ENCODE measurements at regions not wholly inside any gene's neighbourhood (a gene's known extent, or its start where the extent isn't known, plus 50 kb on each side); places are given as distances from the start of the nearest gene placed in this dataset.

DNA sequence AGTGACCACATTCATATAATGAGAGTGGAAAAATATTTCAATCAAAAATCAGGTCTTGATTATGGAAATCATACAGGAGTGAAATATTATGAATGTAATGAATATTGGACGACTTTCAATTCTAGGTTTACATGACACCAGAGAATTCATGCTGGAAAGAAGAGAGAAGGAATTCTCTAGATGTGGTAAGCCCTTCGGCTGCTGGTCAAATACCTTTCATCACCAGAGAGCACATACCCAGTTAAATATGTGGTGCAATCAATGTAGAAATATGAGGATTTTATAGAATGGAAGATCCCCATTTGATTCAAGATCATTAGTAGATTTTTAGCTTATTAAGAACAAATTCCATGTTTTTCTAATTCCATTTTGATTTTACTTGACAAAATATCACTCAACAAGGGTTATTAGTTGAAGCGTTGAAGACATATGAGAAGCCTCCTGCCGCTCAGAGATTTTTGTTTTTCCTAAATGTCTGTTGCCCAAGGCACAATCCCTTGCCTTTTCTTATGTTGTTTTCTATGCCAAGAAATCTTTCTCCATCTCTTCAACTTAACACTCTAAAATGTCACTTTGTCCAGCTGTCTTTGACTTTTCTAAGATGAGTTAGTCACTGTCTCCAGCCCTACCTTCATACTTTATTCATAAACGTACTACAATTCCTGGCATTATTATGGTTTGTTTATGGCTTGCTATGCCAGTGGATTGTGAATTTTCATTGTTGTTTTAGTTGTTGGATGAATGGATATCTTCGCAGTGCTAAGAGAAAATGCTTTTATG, 72.8 kb upstream of the ZDHHC17 start:
- no peaks in the 10 kb centered on the region for H3K36me3 ChIP-seq (ENCODE audit: control insufficient read depth in 3 of 3, insufficient read depth in 2 of 3, low read depth in 1 of 3, low read length in 3 of 3)
- DNase-seq: no peak
- H3K4me3 ChIP-seq (ENCODE audit: low read depth in 1 of 3, low read length in 3 of 3): no peak overlapping the region
- no peaks in the 10 kb centered on the region for H3K27me3 ChIP-seq (ENCODE audit: control insufficient read depth in 3 of 3, insufficient read depth in 3 of 3, low read length in 3 of 3)
- no peak overlapping the region for H3K27ac ChIP-seq (ENCODE audit: low read depth in 1 of 3, low read length in 2 of 3)
- WGBS, 3 donors: 90 to 91% (median 90%) methylated on average over 6 of the region's 6 CpGs
- no peaks in the 10 kb centered on the region for H3K9me3 ChIP-seq (ENCODE audit: control insufficient read depth in 2 of 2, insufficient read depth in 1 of 2, low read depth in 1 of 2, low read length in 1 of 2)
- H3K4me1 ChIP-seq (ENCODE audit: control insufficient read depth in 3 of 3, insufficient read depth in 2 of 3, low read depth in 1 of 3, low read length in 2 of 3): no peaks in the 10 kb centered on the region
- no peak for FAIRE-seq

DNA sequence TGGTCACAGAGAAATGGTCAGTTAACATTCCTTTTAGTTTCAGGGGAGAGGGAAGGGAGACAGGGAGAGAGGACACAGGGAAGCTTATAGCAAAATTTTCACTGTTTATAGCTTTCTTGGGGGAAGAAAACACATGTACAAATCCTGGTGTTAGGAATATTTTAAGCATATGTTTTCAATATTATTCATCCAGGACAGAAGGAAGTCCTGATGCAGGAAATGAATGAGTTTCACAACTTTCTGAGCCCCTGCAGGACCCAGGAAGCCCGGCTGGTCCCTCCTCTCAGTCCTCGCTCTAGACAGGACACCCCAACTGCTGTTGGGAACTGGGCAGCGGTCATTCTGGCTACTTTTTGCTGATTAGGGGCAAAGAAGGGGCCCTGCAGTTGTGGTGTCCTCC, 71.1 kb upstream of the ZDHHC17 start:
- no peak for FAIRE-seq

DNA sequence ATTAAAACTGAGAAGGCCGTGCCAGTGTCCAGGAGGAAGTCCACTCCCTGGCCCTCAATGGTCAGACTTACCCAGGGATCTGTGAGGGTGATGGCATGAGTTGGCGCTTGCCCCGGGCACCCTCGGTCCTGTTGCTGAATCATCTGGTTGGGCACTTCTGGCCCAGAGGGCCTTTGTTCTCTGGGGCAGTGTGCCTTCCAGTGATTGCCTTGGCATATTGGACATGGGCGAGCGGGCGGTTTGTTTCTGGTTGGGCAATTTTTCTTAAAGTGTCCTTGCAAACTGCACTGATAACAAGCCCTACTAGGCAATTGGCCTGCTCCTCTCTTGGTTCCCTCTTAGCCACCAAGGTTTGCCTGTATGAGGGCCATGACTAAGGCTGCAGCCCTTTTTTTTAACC, 69.5 kb upstream of the ZDHHC17 start:
- DNase-seq (no peak), FAIRE-seq (no peak)
- H3K4me1 ChIP-seq (ENCODE audit: control insufficient read depth in 3 of 3, insufficient read depth in 2 of 3, low read depth in 1 of 3, low read length in 2 of 3): no peaks in the 10 kb centered on the region
- H3K27ac ChIP-seq (ENCODE audit: low read depth in 1 of 3, low read length in 2 of 3): no peak overlapping the region
- H3K36me3 ChIP-seq (ENCODE audit: control insufficient read depth in 3 of 3, insufficient read depth in 2 of 3, low read depth in 1 of 3, low read length in 3 of 3): no peaks in the 10 kb centered on the region
- H3K4me3 ChIP-seq (ENCODE audit: low read depth in 1 of 3, low read length in 3 of 3): no peak overlapping the region
- 93 to 94% (median 93%) methylated on average over 7 of the region's 7 CpGs for WGBS, 3 donors
- no peaks in the 10 kb centered on the region for H3K9me3 ChIP-seq (ENCODE audit: control insufficient read depth in 2 of 2, insufficient read depth in 1 of 2, low read depth in 1 of 2, low read length in 1 of 2)
- no peaks in the 10 kb centered on the region for H3K27me3 ChIP-seq (ENCODE audit: control insufficient read depth in 3 of 3, insufficient read depth in 3 of 3, low read length in 3 of 3)

More for the DNA sequence above, 71.1 kb upstream of the ZDHHC17 start:
- Histone ChIP-seq H3K27ac (ENCODE audit: low read depth in 1 of 3, low read length in 2 of 3) (no peak overlapping the region), H3K4me3 (ENCODE audit: low read depth in 1 of 3, low read length in 3 of 3) (no peak overlapping the region), H3K9me3 (ENCODE audit: control insufficient read depth in 2 of 2, insufficient read depth in 1 of 2, low read depth in 1 of 2, low read length in 1 of 2) (no peaks in the 10 kb centered on the region), H3K36me3 (ENCODE audit: control insufficient read depth in 3 of 3, insufficient read depth in 2 of 3, low read depth in 1 of 3, low read length in 3 of 3) (no peaks in the 10 kb centered on the region), H3K27me3 (ENCODE audit: control insufficient read depth in 3 of 3, insufficient read depth in 3 of 3, low read length in 3 of 3) (no peaks in the 10 kb centered on the region), H3K4me1 (ENCODE audit: control insufficient read depth in 3 of 3, insufficient read depth in 2 of 3, low read depth in 1 of 3, low read length in 2 of 3) (no peaks in the 10 kb centered on the region)
- no peak for DNase-seq
- WGBS, 3 donors: 72 to 81% (median 78%) methylated on average over 3 of the region's 3 CpGs

DNA sequence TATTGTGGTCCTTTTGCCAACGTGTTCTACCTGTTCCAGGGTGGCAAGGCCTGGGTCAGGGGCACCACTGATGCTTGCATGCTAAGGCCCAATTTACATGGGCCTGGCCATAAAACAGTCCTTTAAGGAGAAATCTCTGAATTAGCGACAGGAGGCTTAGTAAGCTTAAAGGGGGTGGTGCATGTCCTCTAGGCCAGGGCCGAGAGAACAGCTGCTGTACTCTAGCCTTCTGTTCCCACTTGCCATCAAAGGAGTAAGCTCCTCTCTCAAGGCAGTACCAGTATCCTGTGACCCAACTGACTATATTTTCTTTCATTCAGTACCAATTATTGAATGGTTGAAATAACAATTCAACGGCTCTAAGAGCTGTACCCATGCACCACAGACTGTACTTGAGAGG, 67.7 kb upstream of the ZDHHC17 start:
- Histone ChIP-seq H3K27ac (ENCODE audit: low read depth in 1 of 3, low read length in 2 of 3) (no peak overlapping the region), H3K4me1 (ENCODE audit: control insufficient read depth in 3 of 3, insufficient read depth in 2 of 3, low read depth in 1 of 3, low read length in 2 of 3) (no peaks in the 10 kb centered on the region), H3K9me3 (ENCODE audit: control insufficient read depth in 2 of 2, insufficient read depth in 1 of 2, low read depth in 1 of 2, low read length in 1 of 2) (no peaks in the 10 kb centered on the region), H3K27me3 (ENCODE audit: control insufficient read depth in 3 of 3, insufficient read depth in 3 of 3, low read length in 3 of 3) (no peaks in the 10 kb centered on the region), H3K36me3 (ENCODE audit: control insufficient read depth in 3 of 3, insufficient read depth in 2 of 3, low read depth in 1 of 3, low read length in 3 of 3) (no peaks in the 10 kb centered on the region), H3K4me3 (ENCODE audit: low read depth in 1 of 3, low read length in 3 of 3) (no peak overlapping the region)
- WGBS, 3 donors: 80 to 89% (median 85%) methylated on average over 4 of the region's 4 CpGs
- no peak for FAIRE-seq
- DNase-seq: no peak

DNA sequence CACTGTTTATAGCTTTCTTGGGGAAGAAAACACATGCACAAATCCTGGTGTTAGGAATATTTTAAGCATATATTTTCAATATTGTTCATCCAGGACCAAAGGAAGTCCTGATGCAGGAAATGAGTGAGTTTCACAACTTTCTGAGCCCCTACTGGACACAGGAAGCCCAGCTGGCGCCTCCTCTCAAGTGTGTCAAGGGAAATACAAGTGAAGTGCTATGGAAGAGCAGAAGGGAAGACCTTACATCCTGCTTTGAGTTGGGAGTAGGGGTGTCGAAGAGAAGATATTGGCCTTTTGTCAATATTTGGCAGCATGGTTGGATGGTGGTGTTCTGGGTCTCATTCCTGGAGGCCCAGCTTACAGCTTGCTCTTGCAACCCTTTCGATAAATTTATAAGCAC, 66.1 kb upstream of the ZDHHC17 start:
- no peaks in the 10 kb centered on the region for H3K36me3 ChIP-seq (ENCODE audit: control insufficient read depth in 3 of 3, insufficient read depth in 2 of 3, low read depth in 1 of 3, low read length in 3 of 3)
- H3K27ac ChIP-seq (ENCODE audit: low read depth in 1 of 3, low read length in 2 of 3): no peak overlapping the region
- H3K4me3 ChIP-seq (ENCODE audit: low read depth in 1 of 3, low read length in 3 of 3): no peak overlapping the region
- 77 to 92% (median 82%) methylated on average over 3 of the region's 3 CpGs for WGBS, 3 donors
- no peaks in the 10 kb centered on the region for H3K9me3 ChIP-seq (ENCODE audit: control insufficient read depth in 2 of 2, insufficient read depth in 1 of 2, low read depth in 1 of 2, low read length in 1 of 2)
- no peaks in the 10 kb centered on the region for H3K4me1 ChIP-seq (ENCODE audit: control insufficient read depth in 3 of 3, insufficient read depth in 2 of 3, low read depth in 1 of 3, low read length in 2 of 3)
- FAIRE-seq (no peak), DNase-seq (no peak)
- no peaks in the 10 kb centered on the region for H3K27me3 ChIP-seq (ENCODE audit: control insufficient read depth in 3 of 3, insufficient read depth in 3 of 3, low read length in 3 of 3)

DNA sequence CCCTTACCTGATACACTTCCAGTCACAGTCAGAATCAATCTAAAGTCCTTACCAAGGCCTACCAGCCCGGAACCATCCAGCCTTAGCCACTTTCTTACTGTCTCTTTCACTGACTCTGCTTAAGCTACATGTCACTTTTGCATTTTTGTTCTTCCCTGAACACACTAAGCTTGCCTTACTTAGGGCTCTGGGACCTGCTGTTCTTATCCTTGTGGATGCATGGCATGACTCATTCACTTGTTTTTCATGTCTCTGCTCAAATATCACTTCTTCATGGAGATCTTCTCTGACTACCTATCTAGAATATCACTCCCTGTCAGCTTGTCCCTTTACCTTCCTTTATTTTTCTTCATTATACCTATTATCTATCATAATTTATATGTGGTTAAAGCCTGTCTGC, 65.6 kb upstream of the ZDHHC17 start:
- FAIRE-seq: no peak

DNA sequence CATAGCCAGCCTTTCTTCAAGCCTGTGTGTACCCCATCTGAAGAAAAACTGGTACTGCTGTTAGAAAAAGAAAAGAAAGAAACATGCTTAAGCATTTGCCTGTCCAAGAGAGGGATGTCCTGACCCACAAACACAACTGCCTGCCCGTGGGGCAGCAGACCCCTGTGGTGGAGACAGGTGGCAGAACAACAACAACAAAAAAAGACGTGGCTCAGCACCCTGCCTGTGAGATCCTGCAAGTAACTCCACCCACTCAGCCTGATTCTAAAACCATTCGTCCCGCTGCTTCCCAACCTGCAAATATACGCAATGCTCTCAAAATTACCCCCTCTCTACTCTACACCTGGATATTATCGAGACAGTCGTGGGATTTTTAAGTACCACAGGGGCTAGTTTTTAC, 64.9 kb upstream of the ZDHHC17 start:
- no peaks in the 10 kb centered on the region for H3K9me3 ChIP-seq (ENCODE audit: control insufficient read depth in 2 of 2, insufficient read depth in 1 of 2, low read depth in 1 of 2, low read length in 1 of 2)
- H3K27me3 ChIP-seq (ENCODE audit: control insufficient read depth in 3 of 3, insufficient read depth in 3 of 3, low read length in 3 of 3): no peaks in the 10 kb centered on the region
- H3K27ac ChIP-seq (ENCODE audit: low read depth in 1 of 3, low read length in 2 of 3): no peak overlapping the region
- FAIRE-seq (no peak), DNase-seq (no peak)
- no peaks in the 10 kb centered on the region for H3K36me3 ChIP-seq (ENCODE audit: control insufficient read depth in 3 of 3, insufficient read depth in 2 of 3, low read depth in 1 of 3, low read length in 3 of 3)
- 62 to 70% (median 65%) methylated on average over 7 of the region's 7 CpGs for WGBS, 3 donors
- H3K4me3 ChIP-seq (ENCODE audit: low read depth in 1 of 3, low read length in 3 of 3): no peak overlapping the region
- no peaks in the 10 kb centered on the region for H3K4me1 ChIP-seq (ENCODE audit: control insufficient read depth in 3 of 3, insufficient read depth in 2 of 3, low read depth in 1 of 3, low read length in 2 of 3)

More for the DNA sequence above, 65.6 kb upstream of the ZDHHC17 start:
- H3K4me1 ChIP-seq (ENCODE audit: control insufficient read depth in 3 of 3, insufficient read depth in 2 of 3, low read depth in 1 of 3, low read length in 2 of 3): no peaks in the 10 kb centered on the region
- no peaks in the 10 kb centered on the region for H3K36me3 ChIP-seq (ENCODE audit: control insufficient read depth in 3 of 3, insufficient read depth in 2 of 3, low read depth in 1 of 3, low read length in 3 of 3)
- no peaks in the 10 kb centered on the region for H3K9me3 ChIP-seq (ENCODE audit: control insufficient read depth in 2 of 2, insufficient read depth in 1 of 2, low read depth in 1 of 2, low read length in 1 of 2)
- no peak for DNase-seq
- WGBS, 3 donors: 89 to 96% (median 89%) methylated on average over 1 of the region's 1 CpG
- H3K27me3 ChIP-seq (ENCODE audit: control insufficient read depth in 3 of 3, insufficient read depth in 3 of 3, low read length in 3 of 3): no peaks in the 10 kb centered on the region
- no peak overlapping the region for H3K4me3 ChIP-seq (ENCODE audit: low read depth in 1 of 3, low read length in 3 of 3)
- H3K27ac ChIP-seq (ENCODE audit: low read depth in 1 of 3, low read length in 2 of 3): no peak overlapping the region

DNA sequence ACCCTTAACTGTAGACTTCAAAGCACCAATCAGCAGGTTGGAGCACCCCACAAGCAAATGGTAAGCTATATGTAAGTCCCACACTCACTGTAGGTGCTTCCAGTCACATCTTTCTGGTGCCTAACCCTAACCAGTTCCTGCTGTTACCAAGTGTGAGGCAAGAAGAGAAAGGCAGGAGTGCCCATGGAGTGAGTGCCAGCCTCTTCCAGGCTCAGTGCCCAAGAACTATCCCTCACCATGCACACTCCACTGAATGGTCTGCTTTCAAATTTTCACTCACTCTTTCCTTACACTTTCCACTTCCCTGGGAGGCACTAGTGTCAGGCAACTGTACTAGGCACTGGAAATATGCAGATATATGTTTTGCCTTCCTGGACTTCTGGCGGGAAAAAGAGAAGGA, 62.2 kb upstream of the ZDHHC17 start:
- H3K27ac ChIP-seq (ENCODE audit: low read depth in 1 of 3, low read length in 2 of 3): no peak overlapping the region
- no peaks in the 10 kb centered on the region for H3K36me3 ChIP-seq (ENCODE audit: control insufficient read depth in 3 of 3, insufficient read depth in 2 of 3, low read depth in 1 of 3, low read length in 3 of 3)
- no peak for DNase-seq
- no peaks in the 10 kb centered on the region for H3K4me1 ChIP-seq (ENCODE audit: control insufficient read depth in 3 of 3, insufficient read depth in 2 of 3, low read depth in 1 of 3, low read length in 2 of 3)
- H3K27me3 ChIP-seq (ENCODE audit: control insufficient read depth in 3 of 3, insufficient read depth in 3 of 3, low read length in 3 of 3): no peaks in the 10 kb centered on the region
- H3K4me3 ChIP-seq (ENCODE audit: low read depth in 1 of 3, low read length in 3 of 3): no peak overlapping the region
- no peak for FAIRE-seq
- no peaks in the 10 kb centered on the region for H3K9me3 ChIP-seq (ENCODE audit: control insufficient read depth in 2 of 2, insufficient read depth in 1 of 2, low read depth in 1 of 2, low read length in 1 of 2)
- 79 to 90% (median 88%) methylated on average over 1 of the region's 1 CpG for WGBS, 3 donors

DNA sequence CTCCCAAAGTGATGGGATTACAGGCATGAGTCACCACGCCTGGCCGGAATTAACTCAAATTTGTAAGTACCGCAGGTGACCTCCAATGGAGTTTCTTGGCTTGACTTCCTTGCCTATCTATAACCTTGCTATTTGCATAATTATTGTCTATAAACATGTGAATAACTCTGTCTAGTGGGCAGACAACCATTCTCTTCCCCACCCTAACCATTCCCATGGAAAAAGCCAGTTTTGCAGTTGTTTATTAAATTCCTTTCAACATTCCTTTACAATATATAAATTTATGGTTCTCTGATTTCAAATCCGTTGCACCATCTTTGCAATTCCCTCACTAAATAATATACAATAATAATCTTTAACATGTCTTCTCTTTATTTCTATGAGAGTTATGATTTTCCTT, 61.0 kb upstream of the ZDHHC17 start:
- Histone ChIP-seq H3K27ac (ENCODE audit: low read depth in 1 of 3, low read length in 2 of 3) (no peak overlapping the region), H3K36me3 (ENCODE audit: control insufficient read depth in 3 of 3, insufficient read depth in 2 of 3, low read depth in 1 of 3, low read length in 3 of 3) (no peaks in the 10 kb centered on the region), H3K9me3 (ENCODE audit: control insufficient read depth in 2 of 2, insufficient read depth in 1 of 2, low read depth in 1 of 2, low read length in 1 of 2) (no peaks in the 10 kb centered on the region), H3K4me3 (ENCODE audit: low read depth in 1 of 3, low read length in 3 of 3) (no peak overlapping the region), H3K4me1 (ENCODE audit: control insufficient read depth in 3 of 3, insufficient read depth in 2 of 3, low read depth in 1 of 3, low read length in 2 of 3) (no peaks in the 10 kb centered on the region), H3K27me3 (ENCODE audit: control insufficient read depth in 3 of 3, insufficient read depth in 3 of 3, low read length in 3 of 3) (no peaks in the 10 kb centered on the region)
- DNase-seq (no peak), FAIRE-seq (no peak)
- 83 to 91% (median 89%) methylated on average over 4 of the region's 4 CpGs for WGBS, 3 donors
